ENCODE measurements at regions not wholly inside any gene's neighbourhood (a gene's known extent, or its start where the extent isn't known, plus 50 kb on each side); places are given as distances from the start of the nearest gene placed in this dataset.

- ATAC-seq (no peak), DNase-seq (ENCODE audit: low spot score) (no peak)
Measured at GRCh38 chr18:67705748-67706147, 189.2 kb upstream of the DSEL start.

GRCh38 chr18:67695684-67696083 lies 179.2 kb upstream of the DSEL start:
- ATAC-seq (no peak), DNase-seq (ENCODE audit: low spot score) (no peak)

DNA sequence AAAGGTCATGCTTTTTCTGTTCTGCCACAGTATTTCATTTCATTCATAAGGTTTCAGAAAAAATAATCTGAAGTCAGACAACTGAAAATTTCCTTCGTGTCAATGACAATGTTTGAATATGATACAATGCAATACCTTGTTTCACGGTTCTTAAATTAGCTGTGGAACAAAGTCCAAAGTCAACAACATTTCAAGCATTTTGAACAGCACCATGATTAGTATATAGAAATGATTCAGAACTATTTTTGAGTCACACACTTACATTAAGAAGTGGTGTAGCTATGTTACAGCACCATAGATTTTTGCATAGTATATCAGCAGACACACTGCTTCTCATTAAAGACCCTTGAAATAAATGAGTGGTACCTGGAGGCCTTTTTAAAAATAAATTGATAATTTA lies 178.3 kb upstream of the DSEL start:
- ATAC-seq (no peak), DNase-seq (ENCODE audit: low spot score) (no peak)

DNA sequence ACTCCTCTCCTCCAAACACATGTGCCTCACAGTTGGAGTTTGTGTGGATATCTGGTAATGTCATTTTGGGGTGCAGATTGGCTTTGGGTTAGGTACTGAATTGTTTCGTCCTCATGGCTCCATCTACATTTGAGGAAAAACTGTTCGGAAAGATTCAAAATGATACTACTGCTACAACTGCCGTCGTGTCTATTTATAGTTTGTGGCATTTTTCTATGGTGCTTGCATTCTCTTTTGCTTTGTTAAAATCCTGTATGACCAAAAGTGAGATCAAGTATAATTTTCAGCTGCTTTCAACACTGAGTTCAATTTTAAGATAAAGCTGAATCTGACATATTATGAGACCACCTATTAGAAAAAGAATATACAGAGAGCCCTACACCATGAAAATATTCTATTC lies 176.3 kb upstream of the DSEL start:
- no peak for DNase-seq (ENCODE audit: low spot score)
- no peak for ATAC-seq

DNA sequence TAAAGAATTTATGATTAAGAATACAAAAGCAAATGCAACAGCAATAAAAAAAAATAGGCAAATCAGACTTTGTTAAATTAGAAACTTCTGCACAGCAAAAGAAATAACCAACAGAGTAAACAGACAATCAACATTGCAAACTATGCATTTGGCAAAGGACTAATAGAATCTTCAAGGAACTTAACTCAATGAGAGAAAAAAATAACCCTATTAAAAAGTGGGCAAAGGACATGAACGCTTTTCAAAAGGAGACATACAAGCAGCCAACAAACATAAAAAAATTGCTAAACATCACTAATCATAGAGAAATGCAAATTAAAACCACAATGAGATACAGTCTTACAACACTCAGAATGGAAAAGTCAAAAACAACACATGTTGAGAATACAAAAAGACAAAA lies 166.0 kb upstream of the DSEL start:
- ATAC-seq (no peak), DNase-seq (ENCODE audit: low spot score) (no peak)

DNA sequence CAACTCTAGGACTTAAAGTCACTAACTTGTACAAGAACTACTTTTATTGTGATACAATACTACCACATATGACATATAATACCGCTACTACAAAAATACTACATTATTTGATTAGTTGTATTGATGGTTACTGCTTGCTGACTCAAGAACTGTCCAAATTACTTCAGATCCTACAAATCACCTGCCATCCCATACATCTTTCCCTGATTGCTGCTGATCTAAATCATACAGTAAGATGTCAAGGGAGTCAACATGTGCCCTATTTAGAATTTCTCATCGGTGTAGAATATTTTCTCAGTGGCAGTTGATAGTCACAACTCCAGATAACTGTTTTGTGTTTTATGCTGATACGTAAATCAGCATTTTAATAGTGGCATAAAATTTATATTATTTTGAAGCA lies 161.0 kb upstream of the DSEL start:
- DNase-seq (ENCODE audit: low spot score), result no peak
- no peak for ATAC-seq

GRCh38 chr18:67672716-67673115 lies 156.2 kb upstream of the DSEL start:
- no peak for DNase-seq (ENCODE audit: low spot score)
- ATAC-seq, result no peak

- DNase-seq (ENCODE audit: low spot score), result no peak
Measured at GRCh38 chr18:67672155-67672554, 155.6 kb upstream of the DSEL start.

GRCh38 chr18:67670024-67670543 lies 153.6 kb upstream of the DSEL start:
- DNase-seq (ENCODE audit: low spot score), result no peak
- no peak for ATAC-seq

More at GRCh38 chr18:67672155-67672554, 155.6 kb upstream of the DSEL start:
- no peak for ATAC-seq

- ATAC-seq (no peak), DNase-seq (ENCODE audit: low spot score) (no peak)
Measured at GRCh38 chr18:67665266-67665665, 148.7 kb upstream of the DSEL start.

- ATAC-seq (no peak), DNase-seq (ENCODE audit: low spot score) (no peak)
Measured at GRCh38 chr18:67662996-67663395, 146.5 kb upstream of the DSEL start.

- no peak for DNase-seq (ENCODE audit: low spot score)
- ATAC-seq, result no peak
Measured at GRCh38 chr18:67661555-67661954, 145.0 kb upstream of the DSEL start.

DNA sequence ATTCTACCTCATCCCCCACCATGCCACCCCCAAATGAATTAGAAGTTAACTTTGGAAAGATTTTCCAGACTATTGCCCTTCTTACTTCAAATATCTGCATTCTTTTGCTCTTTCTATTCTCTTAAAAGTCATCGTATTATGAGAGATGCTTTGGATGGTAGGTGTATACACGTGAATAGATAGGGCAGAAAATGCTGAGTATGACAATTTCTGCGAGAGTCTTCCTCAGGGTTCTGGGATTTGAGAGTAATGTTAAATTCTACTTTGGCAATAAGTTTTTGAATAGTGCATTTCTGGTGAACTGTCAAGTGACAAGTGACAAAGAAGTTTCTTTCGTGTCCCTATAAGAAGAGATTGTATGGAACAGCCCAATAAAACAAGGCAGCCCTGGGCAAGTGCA lies 137.6 kb upstream of the DSEL start:
- no peak for ATAC-seq
- no peak for DNase-seq (ENCODE audit: low spot score)

- no peak for DNase-seq (ENCODE audit: low spot score)
- ATAC-seq, result no peak
Measured at GRCh38 chr18:67652288-67652687, 135.8 kb upstream of the DSEL start.

GRCh38 chr18:67651438-67651837 lies 134.9 kb upstream of the DSEL start:
- no peak for DNase-seq (ENCODE audit: low spot score)
- peak; percentile 30 for ATAC-seq

DNA sequence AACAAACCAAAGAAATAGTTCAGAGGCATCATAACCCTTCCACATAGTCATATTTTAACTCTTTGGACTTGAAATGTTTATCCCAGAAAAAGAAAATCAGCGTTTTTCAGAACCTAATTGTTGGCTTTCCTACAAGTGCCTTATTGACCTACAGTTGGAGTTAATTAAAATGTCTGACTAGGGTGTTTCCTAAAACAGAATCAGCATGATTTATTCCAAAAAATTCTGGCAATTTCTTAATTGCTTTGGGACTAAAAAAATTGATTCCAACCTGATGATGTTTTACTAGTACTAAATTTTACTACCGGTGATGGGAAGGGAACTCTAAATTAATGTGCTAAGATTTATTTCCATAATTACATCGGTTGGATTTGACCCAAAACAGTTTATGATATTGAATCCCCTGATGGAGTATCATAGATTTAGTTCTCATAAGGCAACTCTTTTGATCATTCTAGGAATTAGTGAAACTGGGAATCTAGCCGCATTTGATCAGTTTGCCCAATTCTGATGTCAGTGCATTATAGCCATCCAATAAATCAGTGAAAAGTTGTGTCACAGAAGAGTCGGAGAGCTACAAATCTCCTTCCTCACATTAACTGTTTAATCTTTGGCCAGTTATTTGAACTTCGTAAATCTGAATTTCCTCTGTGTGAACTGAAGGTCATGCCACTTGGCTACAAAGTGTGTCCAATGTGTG lies 134.3 kb upstream of the DSEL start:
- ATAC-seq (no peak), DNase-seq (ENCODE audit: low spot score) (no peak)

- ATAC-seq (peak; percentile 91), DNase-seq (ENCODE audit: low spot score) (no peak)
Measured at GRCh38 chr18:67646890-67647289, 130.4 kb upstream of the DSEL start.

GRCh38 chr18:67644226-67644625 lies 127.7 kb upstream of the DSEL start:
- ATAC-seq (no peak), DNase-seq (ENCODE audit: low spot score) (no peak)

GRCh38 chr18:67639872-67640271 lies 123.4 kb upstream of the DSEL start:
- DNase-seq (ENCODE audit: low spot score), result no peak
- no peak for ATAC-seq

DNA sequence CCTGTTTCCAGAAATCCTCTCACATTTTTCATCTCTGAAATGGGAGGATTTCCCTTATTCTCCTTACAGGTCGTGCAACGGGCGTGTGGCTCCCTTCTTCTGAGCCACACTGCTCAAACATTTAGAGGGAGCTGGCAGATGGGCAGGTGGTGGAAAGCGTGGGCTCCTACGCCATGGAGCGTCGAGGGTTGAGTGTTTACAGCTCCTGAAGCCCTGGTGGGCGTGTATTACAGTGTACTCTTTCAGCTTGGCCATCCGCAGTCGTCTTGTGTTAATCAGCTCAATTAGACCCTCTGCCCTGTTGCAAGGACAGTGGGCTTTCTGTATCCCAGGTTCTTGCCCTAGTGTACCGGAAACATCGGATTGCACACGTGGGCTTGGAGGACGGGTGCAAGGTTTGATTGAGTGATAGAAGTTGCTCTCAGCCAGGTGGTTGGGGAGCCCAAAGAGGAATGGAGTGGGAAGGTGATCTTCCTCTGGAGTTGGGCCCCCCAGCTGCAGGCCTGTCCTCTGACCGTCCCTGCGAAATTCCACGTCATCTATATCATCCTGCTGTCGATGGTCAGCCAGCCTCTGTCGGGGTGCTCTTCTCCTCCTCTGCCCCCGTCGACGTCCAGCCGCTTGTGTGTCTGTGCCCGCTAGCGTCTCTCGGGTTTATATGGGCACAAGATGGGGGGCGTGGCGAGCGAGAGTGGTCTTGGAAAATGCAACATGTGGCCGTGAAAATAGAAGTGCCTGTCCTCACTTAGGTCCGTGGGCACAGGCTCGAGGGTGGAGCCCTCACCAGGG lies 120.3 kb upstream of the DSEL start:
- DNase-seq (ENCODE audit: low spot score) (no peak), ATAC-seq (no peak)

GRCh38 chr18:67634631-67635338 lies 118.3 kb upstream of the DSEL start:
- DNase-seq (ENCODE audit: low spot score) (no peak), ATAC-seq (no peak)

DNA sequence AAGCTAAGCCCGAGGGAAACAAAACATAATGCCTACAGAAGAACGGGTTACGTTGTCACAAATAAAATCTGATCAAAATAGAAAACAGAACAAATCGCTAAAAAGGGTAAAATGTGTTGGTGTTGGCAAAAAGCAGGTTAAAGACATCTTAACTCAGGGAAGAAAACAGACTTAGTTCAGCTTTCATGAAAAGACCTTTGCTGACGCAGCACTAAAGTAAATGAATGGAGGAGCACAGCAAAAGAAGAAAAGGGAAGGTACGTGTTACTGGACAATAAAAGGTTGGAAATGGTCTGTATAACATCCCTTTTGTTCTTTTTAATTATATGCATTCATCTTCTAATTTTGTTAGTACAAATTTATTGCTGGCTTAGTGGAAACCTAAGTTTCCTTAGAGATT lies 117.4 kb upstream of the DSEL start:
- DNase-seq (ENCODE audit: low spot score) (no peak), ATAC-seq (no peak)

Measured in left lobe of liver (tissue), 2 donors.